ENCODE measurements at regions not wholly inside any gene's neighbourhood (a gene's known extent, or its start where the extent isn't known, plus 50 kb on each side); places are given as distances from the start of the nearest gene placed in this dataset.

- intact Hi-C loops (cut with DNase I) = no loop called here
Measured at GRCh38 chr18:77990901-77991300, 741.3 kb downstream of the GALR1 start.

GRCh38 chr18:77992057-77992456 lies 742.4 kb downstream of the GALR1 start:
- intact Hi-C loops (cut with DNase I) = no loop called here
- no peak for DNase-seq (ENCODE audit: low spot score)

More at GRCh38 chr18:77990901-77991300, 741.3 kb downstream of the GALR1 start:
- no peak for DNase-seq (ENCODE audit: low spot score)

- DNase-seq (ENCODE audit: low spot score) = no peak
- intact Hi-C loops (cut with DNase I) = no loop called here
Measured at GRCh38 chr18:77993188-77993981, 743.7 kb downstream of the GALR1 start.

- intact Hi-C loops (cut with DNase I) = no loop called here
- DNase-seq (ENCODE audit: low spot score) = no peak
Measured at GRCh38 chr18:77995593-77995992, 745.9 kb downstream of the GALR1 start.

- intact Hi-C loops (cut with DNase I) = no loop called here
- no peak for DNase-seq (ENCODE audit: low spot score)
Measured at GRCh38 chr18:77996737-77997136, 747.1 kb downstream of the GALR1 start.

- no peak for DNase-seq (ENCODE audit: low spot score)
- intact Hi-C loops (cut with DNase I) = no loop called here
Measured at GRCh38 chr18:78001811-78002210, 752.2 kb downstream of the GALR1 start.

GRCh38 chr18:78006006-78006773 lies 756.5 kb downstream of the GALR1 start:
- intact Hi-C loops (cut with DNase I) = no loop called here
- DNase-seq (ENCODE audit: low spot score) = no peak

GRCh38 chr18:78006774-78007260 lies 757.2 kb downstream of the GALR1 start:
- no peak for DNase-seq (ENCODE audit: low spot score)
- intact Hi-C loops (cut with DNase I) = no loop called here

GRCh38 chr18:78010363-78010762 lies 760.7 kb downstream of the GALR1 start:
- no peak for DNase-seq (ENCODE audit: low spot score)
- intact Hi-C loops (cut with DNase I) = no loop called here

GRCh38 chr18:78017869-78018268 lies 768.2 kb downstream of the GALR1 start:
- no peak for DNase-seq (ENCODE audit: low spot score)
- intact Hi-C loops (cut with DNase I) = no loop called here

GRCh38 chr18:78021196-78021595 lies 771.5 kb downstream of the GALR1 start:
- intact Hi-C loops (cut with DNase I) = no loop called here

GRCh38 chr18:78031589-78031988 lies 781.9 kb downstream of the GALR1 start:
- intact Hi-C loops (cut with DNase I) = no loop called here
- DNase-seq (ENCODE audit: low spot score) = no peak

More at GRCh38 chr18:78021196-78021595, 771.5 kb downstream of the GALR1 start:
- DNase-seq (ENCODE audit: low spot score) = no peak

- intact Hi-C loops (cut with DNase I) = no loop called here
- no peak for DNase-seq (ENCODE audit: low spot score)
Measured at GRCh38 chr18:78031991-78032390, 782.3 kb downstream of the GALR1 start.

- intact Hi-C loops (cut with DNase I) = no loop called here
- DNase-seq (ENCODE audit: low spot score) = no peak
Measured at GRCh38 chr18:78032574-78032973, 782.9 kb downstream of the GALR1 start.

- intact Hi-C loops (cut with DNase I) = no loop called here
- no peak for DNase-seq (ENCODE audit: low spot score)
Measured at GRCh38 chr18:78034755-78035154, 785.1 kb downstream of the GALR1 start.

GRCh38 chr18:78041218-78041617 lies 791.6 kb downstream of the GALR1 start:
- no peak for DNase-seq (ENCODE audit: low spot score)
- intact Hi-C loops (cut with DNase I) = no loop called here

- intact Hi-C loops (cut with DNase I) = no loop called here
- no peak for DNase-seq (ENCODE audit: low spot score)
Measured at GRCh38 chr18:78046631-78047030, 797.0 kb downstream of the GALR1 start.

GRCh38 chr18:78049281-78049680 lies 799.6 kb downstream of the GALR1 start:
- DNase-seq (ENCODE audit: low spot score) = no peak
- intact Hi-C loops (cut with DNase I) = no loop called here

GRCh38 chr18:78054801-78055200 lies 805.2 kb downstream of the GALR1 start:
- no peak for DNase-seq (ENCODE audit: low spot score)
- intact Hi-C loops (cut with DNase I) = loop anchor here (10.0 kb wide), 1 partner anchor 170 kb away; no protein-coding TSS in a partner anchor

- intact Hi-C loops (cut with DNase I) = loop anchor here (10.0 kb wide), 1 partner anchor 169 kb away; no protein-coding TSS in a partner anchor
- DNase-seq (ENCODE audit: low spot score) = no peak
Measured at GRCh38 chr18:78056011-78056410, 806.4 kb downstream of the GALR1 start.
